H1 (cell line): ENCODE measurements at regions not wholly inside any gene's neighbourhood (a gene's known extent, or its start where the extent isn't known, plus 50 kb on each side); places are given as distances from the start of the nearest gene placed in this dataset.

Experiments used
- CREB1 ChIP-seq: IDR thresholded peaks from 2 replicates; pipeline ENCODE4 v1.6.1; 2012; ENCODE audit warnings: inconsistent platforms
- CTCF ChIP-seq, 3 experiments: IDR thresholded peaks; 1 replicate in 2 of 3; 2 replicates in 1 of 3; pipeline versions ENCODE4 v1.5.1 to v1.6.1; 2011; ENCODE audit warnings: low read length in 3 of 3, mild to moderate bottlenecking in 3 of 3, inconsistent platforms in 2 of 3, low read depth in 1 of 3, moderate library complexity in 1 of 3; ENCODE audit not compliant: insufficient read depth in 1 of 3; ENCODE audit errors: control extremely low read depth in 1 of 3
- E2F6 ChIP-seq: IDR thresholded peaks from 2 replicates; pipeline ENCODE4 v1.6.1; 2012; ENCODE audit warnings: inconsistent platforms
- FOSL1 ChIP-seq: IDR thresholded peaks from 2 replicates; pipeline ENCODE4 v1.6.1; 2011; ENCODE audit warnings: mild to moderate bottlenecking, low read depth, low read length, moderate library complexity; ENCODE audit not compliant: insufficient read depth
- GABPA ChIP-seq: IDR thresholded peaks from 2 replicates; pipeline ENCODE4 v1.6.1; 2011; ENCODE audit warnings: mild to moderate bottlenecking, low read length, moderate library complexity, borderline replicate concordance; ENCODE audit not compliant: insufficient read depth
- JUN ChIP-seq: IDR thresholded peaks from 2 replicates; pipeline ENCODE4 v1.6.1; 2011; ENCODE audit warnings: low read depth, mild to moderate bottlenecking, improper control_type of control experiment, low read length
- MAFK ChIP-seq: IDR thresholded peaks from 2 replicates; pipeline ENCODE4 v1.6.1; 2012; ENCODE audit warnings: low read depth, mild to moderate bottlenecking, improper control_type of control experiment, low read length
- MAX ChIP-seq: IDR thresholded peaks from 2 replicates; pipeline ENCODE4 v1.6.1; 2012; ENCODE audit warnings: inconsistent platforms
- POLR2A ChIP-seq, 2 experiments: IDR thresholded peaks; 1 replicate in 1 of 2; 2 replicates in 1 of 2; pipeline ENCODE4 v1.6.1; 2011; ENCODE audit warnings: low read depth in 2 of 2, low read length in 2 of 2, mild to moderate bottlenecking in 2 of 2; ENCODE audit errors: control extremely low read depth in 1 of 2
- POLR2AphosphoS5 ChIP-seq: IDR thresholded peaks from 2 replicates; pipeline ENCODE4 v1.6.1; 2011; ENCODE audit warnings: low read depth, low read length
- SIN3A ChIP-seq, 2 experiments: IDR thresholded peaks in 1 of 2; conservative IDR thresholded peaks in 1 of 2; 2 replicates each; pipeline ENCODE4 v1.6.1; 2011 to 2012; ENCODE audit warnings: low read length in 2 of 2, improper control_type of control experiment in 1 of 2, low read depth in 1 of 2, mild to moderate bottlenecking in 1 of 2
- TAF1 ChIP-seq: IDR thresholded peaks from 2 replicates; pipeline ENCODE4 v1.6.1; 2011; ENCODE audit warnings: mild to moderate bottlenecking, low read depth, low read length
- TEAD4 ChIP-seq: IDR thresholded peaks from 2 replicates; pipeline ENCODE4 v1.6.1; 2012; ENCODE audit warnings: low read depth, low read length, inconsistent platforms, mixed read lengths
- ZNF274 ChIP-seq: IDR thresholded peaks from 2 replicates; pipeline ENCODE4 v1.7.0; 2012; ENCODE audit warnings: low read length, borderline replicate concordance; ENCODE audit errors: extremely low read depth

- no peak for TF ChIP-seq CTCF (IDR thresholded peaks at IDR 0.05; ENCODE audit: control extremely low read depth in 1 of 3, insufficient read depth in 1 of 3, low read depth in 1 of 3, low read length in 3 of 3)
- no peak for TF ChIP-seq POLR2AphosphoS5
- TF ChIP-seq GABPA: no peak
- no peak for TF ChIP-seq SIN3A (conservative IDR thresholded peaks at IDR 0.05 in 1 of 2, IDR thresholded peaks at IDR 0.05 in 1 of 2; ENCODE audit: low read depth in 1 of 2, low read length in 2 of 2)
- TF ChIP-seq POLR2A (IDR thresholded peaks at IDR 0.05; ENCODE audit: control extremely low read depth in 1 of 2, low read depth in 2 of 2, low read length in 2 of 2): no peak
- no peak for TF ChIP-seq FOSL1
- no peak for TF ChIP-seq JUN
- no peak for TF ChIP-seq TAF1
- TF ChIP-seq TEAD4: no peak
- TF ChIP-seq MAFK: no peak
- TF ChIP-seq ZNF274: no peak
- no peak for TF ChIP-seq MAX
- no peak for TF ChIP-seq CREB1
- no peak for TF ChIP-seq E2F6
Measured at GRCh38 chr22:48323746-48324145, 1503.9 kb downstream of the BRD1 start.
